BE2C (cell line): ENCODE measurements at regions not wholly inside any gene's neighbourhood (a gene's known extent, or its start where the extent isn't known, plus 50 kb on each side); places are given as distances from the start of the nearest gene placed in this dataset.

Experiments used
- DNase-seq: peaks from one replicate; pipeline ENCODE4 v3.0.0-alpha.2; 2020
- H3K27me3 ChIP-seq: fragments of 250-450 bp; sonication (Bioruptor Pico); 2 replicates; pipeline ENCODE4 v1.5.1; 2020; ENCODE audit warnings: mild to moderate bottlenecking
- H3K36me3 ChIP-seq: fragments of 250-450 bp; sonication (Bioruptor Pico); 2 replicates; pipeline ENCODE4 v1.5.1; 2020; ENCODE audit warnings: mild to moderate bottlenecking
- H3K4me1 ChIP-seq: fragments of 250-450 bp; sonication (Bioruptor Pico); 2 replicates; pipeline ENCODE4 v1.5.1; 2020
- H3K4me3 ChIP-seq: 2 replicates; pipeline ENCODE4 v1.5.1; 2011; ENCODE audit warnings: low read depth, low read length
- H3K9me3 ChIP-seq: fragments of 250-450 bp; sonication (Bioruptor Pico); 2 replicates; pipeline ENCODE4 v1.5.1; 2020
- TF ChIP-seq, protein P1 (sequence below): IDR thresholded peaks from 2 replicates; pipeline ENCODE4 v1.5.1; 2012; ENCODE audit warnings: mild to moderate bottlenecking, low read depth, low read length

DNA sequence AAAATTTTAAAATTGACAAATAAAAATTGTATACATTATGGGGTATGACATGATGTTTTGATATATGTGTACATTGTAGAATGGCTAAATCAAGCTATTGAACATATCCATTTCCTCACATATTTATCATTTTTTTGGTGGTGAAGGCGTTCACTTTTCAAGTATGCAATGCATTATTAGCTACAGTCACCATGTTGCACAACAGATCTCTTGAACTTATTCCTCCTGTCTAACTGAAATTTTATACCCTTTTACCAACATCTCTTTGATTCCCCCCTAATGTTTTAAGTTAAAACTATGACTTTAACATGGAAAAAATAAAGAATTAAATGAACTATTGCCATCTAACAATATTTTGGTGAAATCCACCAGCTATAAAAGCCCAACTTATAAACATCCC lies 65.2 kb upstream of the UST start:
- TF ChIP-seq, protein P1, sequence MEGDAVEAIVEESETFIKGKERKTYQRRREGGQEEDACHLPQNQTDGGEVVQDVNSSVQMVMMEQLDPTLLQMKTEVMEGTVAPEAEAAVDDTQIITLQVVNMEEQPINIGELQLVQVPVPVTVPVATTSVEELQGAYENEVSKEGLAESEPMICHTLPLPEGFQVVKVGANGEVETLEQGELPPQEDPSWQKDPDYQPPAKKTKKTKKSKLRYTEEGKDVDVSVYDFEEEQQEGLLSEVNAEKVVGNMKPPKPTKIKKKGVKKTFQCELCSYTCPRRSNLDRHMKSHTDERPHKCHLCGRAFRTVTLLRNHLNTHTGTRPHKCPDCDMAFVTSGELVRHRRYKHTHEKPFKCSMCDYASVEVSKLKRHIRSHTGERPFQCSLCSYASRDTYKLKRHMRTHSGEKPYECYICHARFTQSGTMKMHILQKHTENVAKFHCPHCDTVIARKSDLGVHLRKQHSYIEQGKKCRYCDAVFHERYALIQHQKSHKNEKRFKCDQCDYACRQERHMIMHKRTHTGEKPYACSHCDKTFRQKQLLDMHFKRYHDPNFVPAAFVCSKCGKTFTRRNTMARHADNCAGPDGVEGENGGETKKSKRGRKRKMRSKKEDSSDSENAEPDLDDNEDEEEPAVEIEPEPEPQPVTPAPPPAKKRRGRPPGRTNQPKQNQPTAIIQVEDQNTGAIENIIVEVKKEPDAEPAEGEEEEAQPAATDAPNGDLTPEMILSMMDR: no peak
- no peaks in the 10 kb centered on the region for H3K4me1 ChIP-seq
- DNase-seq: no peak

DNA sequence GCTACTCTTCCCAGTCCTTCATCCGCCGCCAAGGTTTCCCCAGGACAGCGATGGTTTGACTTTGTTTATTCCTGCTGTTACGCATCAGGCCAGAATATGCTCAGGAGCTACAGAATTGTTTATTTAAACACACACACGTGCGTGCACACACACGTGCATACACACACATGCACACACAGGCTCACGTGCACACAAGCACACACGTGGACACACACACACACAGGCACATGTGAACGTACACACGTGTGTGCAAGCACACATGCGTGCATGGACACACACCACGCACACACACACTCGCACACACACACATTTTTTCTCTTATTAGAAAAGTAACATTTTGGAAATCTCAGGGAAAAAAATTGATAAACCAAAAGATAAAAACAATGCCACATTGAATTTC lies 64.6 kb upstream of the UST start:
- no peak for DNase-seq

More for the DNA sequence above, 65.2 kb upstream of the UST start:
- no peaks in the 10 kb centered on the region for H3K27me3 ChIP-seq
- H3K4me3 ChIP-seq: no peak overlapping the region
- no peaks in the 10 kb centered on the region for H3K36me3 ChIP-seq
- H3K9me3 ChIP-seq: no peaks in the 10 kb centered on the region

DNA sequence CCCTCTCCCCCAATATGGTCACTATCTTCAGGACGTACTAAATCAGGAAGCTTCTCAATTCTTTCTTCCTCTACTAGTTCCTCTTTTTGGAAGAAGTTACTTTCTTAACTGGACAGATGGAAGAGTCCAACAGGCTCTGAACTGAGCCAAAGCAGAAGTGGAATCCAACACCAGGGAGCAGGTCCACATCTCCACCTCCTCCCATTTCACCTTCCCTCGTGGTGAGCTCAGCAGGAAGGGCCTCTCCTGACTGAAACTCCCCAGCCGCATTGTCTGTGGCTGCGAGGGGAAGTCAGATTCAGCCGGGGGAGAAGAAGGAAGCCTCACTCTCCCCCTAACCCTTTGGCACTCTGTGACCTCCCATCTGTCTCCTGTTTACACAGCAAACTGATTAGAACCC lies 63.8 kb upstream of the UST start:
- H3K4me3 ChIP-seq: no peak overlapping the region

More for the DNA sequence above, 64.6 kb upstream of the UST start:
- Histone ChIP-seq H3K4me3 (no peak overlapping the region), H3K9me3 (no peaks in the 10 kb centered on the region), H3K27me3 (no peaks in the 10 kb centered on the region), H3K36me3 (no peaks in the 10 kb centered on the region), H3K4me1 (no peaks in the 10 kb centered on the region)
- TF ChIP-seq, protein P1: no peak

DNA sequence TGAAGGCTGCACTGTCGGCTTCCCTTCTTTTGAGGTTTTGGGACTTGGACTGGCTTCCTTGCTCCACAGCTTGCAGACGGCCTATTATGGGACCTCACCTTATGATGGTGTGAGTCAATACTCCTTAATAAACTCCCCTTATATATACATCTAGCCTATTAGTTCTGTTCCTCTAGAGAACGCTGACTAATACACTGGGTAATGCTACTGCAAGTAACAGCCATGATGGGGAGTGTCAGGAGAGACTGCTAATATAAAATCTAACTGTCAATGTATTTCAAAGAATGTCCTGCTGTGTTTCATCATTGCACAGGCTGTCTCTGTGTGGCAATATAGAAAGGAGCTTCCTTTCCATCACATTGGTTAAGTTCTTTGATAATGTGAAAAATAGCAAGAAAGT lies 57.7 kb upstream of the UST start:
- TF ChIP-seq, protein P1: no peak
- Histone ChIP-seq H3K9me3 (no peaks in the 10 kb centered on the region), H3K4me3 (no peak overlapping the region), H3K27me3 (no peaks in the 10 kb centered on the region), H3K36me3 (no peaks in the 10 kb centered on the region), H3K4me1 (no peaks in the 10 kb centered on the region)
- DNase-seq: no peak

More for the DNA sequence above, 63.8 kb upstream of the UST start:
- Histone ChIP-seq H3K36me3 (no peaks in the 10 kb centered on the region), H3K4me1 (no peaks in the 10 kb centered on the region), H3K27me3 (no peaks in the 10 kb centered on the region), H3K9me3 (no peaks in the 10 kb centered on the region)
- DNase-seq: no peak
- TF ChIP-seq, protein P1: no peak

DNA sequence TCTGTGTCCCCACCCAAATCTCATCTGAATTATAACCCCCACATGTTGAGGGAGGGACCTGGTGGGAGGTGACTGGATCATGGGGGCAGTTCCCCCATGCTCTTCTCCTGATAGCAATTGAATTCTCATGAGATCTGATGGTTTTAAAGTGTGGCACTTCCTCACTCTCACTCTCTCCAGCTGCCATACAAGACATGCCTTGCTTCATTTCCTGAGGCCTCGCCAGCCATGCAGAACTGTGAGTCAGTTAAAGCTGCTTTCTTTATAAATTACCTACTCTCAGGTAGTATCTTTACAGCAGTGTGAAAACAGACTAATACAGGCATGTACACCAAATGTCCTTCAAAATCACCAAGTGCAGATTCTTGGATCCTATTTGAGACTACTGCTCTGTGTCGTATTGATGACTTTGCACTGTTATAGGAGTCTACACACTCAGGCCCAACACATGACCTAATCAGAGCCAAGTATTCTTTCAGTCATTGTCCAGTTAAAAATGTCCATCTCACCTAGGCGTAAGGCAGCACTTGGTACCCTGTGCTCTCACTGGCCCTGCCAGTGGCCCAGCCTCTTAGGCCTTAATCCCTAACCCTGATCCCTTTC lies 52.8 kb upstream of the UST start:
- no peaks in the 10 kb centered on the region for H3K9me3 ChIP-seq
- DNase-seq: no peak
- no peak overlapping the region for H3K4me3 ChIP-seq
- TF ChIP-seq, protein P1: no peak
- H3K4me1 ChIP-seq: no peaks in the 10 kb centered on the region
- H3K27me3 ChIP-seq: no peaks in the 10 kb centered on the region
- H3K36me3 ChIP-seq: no peaks in the 10 kb centered on the region
